Hepatocyte (in vitro differentiated cells): ENCODE measurements at regions not wholly inside any gene's neighbourhood (a gene's known extent, or its start where the extent isn't known, plus 50 kb on each side); places are given as distances from the start of the nearest gene placed in this dataset.

ENCODE experiments used
- EZH2 ChIP-seq: fragments of 200-600 bp; sonication (generic); IDR thresholded peaks from 2 replicates; pipeline ENCODE4 v1.6.1; 2016; ENCODE audit warnings: antibody characterized with exemption, mild to moderate bottlenecking, borderline replicate concordance
- TF ChIP-seq, protein P1 (sequence below): fragments of 200-600 bp; sonication (generic); IDR thresholded peaks from 2 replicates; pipeline ENCODE4 v1.5.1; 2016; ENCODE audit warnings: antibody characterized with exemption, mild to moderate bottlenecking; ENCODE audit not compliant: poor library complexity

DNA sequence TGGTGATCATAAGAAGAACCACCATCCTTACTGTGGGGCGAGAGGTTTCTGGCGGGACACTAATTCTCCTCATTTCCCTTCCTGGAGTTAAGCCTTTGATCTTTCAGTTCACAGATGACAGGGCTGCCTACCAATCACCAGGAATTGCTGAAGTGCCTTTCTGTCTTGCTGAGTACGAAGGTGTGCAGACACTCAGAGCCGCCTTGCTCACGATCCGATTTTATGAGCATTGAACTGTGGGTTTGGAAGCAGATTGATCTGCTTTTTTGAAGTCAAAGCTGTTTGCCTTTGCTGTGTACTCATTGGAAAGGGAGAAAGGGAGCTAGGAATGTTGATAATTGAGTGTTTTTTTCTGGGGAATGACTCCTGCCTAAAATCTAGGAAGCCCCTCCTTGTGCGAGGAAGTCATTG is 129.1 kb upstream of the SALL4 start:
- TF ChIP-seq, protein P1, sequence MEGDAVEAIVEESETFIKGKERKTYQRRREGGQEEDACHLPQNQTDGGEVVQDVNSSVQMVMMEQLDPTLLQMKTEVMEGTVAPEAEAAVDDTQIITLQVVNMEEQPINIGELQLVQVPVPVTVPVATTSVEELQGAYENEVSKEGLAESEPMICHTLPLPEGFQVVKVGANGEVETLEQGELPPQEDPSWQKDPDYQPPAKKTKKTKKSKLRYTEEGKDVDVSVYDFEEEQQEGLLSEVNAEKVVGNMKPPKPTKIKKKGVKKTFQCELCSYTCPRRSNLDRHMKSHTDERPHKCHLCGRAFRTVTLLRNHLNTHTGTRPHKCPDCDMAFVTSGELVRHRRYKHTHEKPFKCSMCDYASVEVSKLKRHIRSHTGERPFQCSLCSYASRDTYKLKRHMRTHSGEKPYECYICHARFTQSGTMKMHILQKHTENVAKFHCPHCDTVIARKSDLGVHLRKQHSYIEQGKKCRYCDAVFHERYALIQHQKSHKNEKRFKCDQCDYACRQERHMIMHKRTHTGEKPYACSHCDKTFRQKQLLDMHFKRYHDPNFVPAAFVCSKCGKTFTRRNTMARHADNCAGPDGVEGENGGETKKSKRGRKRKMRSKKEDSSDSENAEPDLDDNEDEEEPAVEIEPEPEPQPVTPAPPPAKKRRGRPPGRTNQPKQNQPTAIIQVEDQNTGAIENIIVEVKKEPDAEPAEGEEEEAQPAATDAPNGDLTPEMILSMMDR: no peak
- TF ChIP-seq EZH2: no peak
